AG09309 (cell line): ENCODE measurements at regions not wholly inside any gene's neighbourhood (a gene's known extent, or its start where the extent isn't known, plus 50 kb on each side); places are given as distances from the start of the nearest gene placed in this dataset.

ENCODE experiments used
- DNase-seq: peaks from one replicate; pipeline ENCODE4 v3.0.0-alpha.2; 2010; ENCODE audit warnings: low read depth
- H3K4me3 ChIP-seq: 2 replicates; pipeline ENCODE4 v1.5.1; 2011; ENCODE audit warnings: mild to moderate bottlenecking, low read depth, low read length, moderate library complexity; ENCODE audit not compliant: control insufficient read depth
- TF ChIP-seq, protein P1 (sequence below): IDR thresholded peaks from 2 replicates; pipeline ENCODE4 v1.5.1; 2011; ENCODE audit warnings: mild to moderate bottlenecking, low read depth, low read length, inconsistent platforms; ENCODE audit not compliant: insufficient read depth, control insufficient read depth; ENCODE audit errors: missing control alignments

DNA sequence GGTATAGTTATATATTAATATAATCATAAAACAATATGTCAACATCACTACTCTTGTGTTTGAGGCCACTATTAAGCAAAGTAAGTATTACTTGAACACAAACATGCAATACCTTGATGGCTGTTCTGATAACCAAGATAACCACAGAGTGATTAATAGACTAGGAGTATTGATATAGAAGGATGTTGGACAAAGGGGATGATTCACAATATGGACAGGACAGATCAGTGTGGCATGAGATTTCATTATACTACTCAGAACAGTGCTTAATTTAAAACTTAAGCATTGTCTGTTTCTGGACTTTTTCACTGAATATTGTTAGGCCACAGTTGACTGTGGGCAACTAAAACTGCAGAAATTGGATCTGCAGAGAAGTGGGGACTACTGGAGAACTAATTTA is 384.2 kb downstream of the SLITRK1 start:
- H3K4me3 ChIP-seq: no peak overlapping the region
- TF ChIP-seq, protein P1, sequence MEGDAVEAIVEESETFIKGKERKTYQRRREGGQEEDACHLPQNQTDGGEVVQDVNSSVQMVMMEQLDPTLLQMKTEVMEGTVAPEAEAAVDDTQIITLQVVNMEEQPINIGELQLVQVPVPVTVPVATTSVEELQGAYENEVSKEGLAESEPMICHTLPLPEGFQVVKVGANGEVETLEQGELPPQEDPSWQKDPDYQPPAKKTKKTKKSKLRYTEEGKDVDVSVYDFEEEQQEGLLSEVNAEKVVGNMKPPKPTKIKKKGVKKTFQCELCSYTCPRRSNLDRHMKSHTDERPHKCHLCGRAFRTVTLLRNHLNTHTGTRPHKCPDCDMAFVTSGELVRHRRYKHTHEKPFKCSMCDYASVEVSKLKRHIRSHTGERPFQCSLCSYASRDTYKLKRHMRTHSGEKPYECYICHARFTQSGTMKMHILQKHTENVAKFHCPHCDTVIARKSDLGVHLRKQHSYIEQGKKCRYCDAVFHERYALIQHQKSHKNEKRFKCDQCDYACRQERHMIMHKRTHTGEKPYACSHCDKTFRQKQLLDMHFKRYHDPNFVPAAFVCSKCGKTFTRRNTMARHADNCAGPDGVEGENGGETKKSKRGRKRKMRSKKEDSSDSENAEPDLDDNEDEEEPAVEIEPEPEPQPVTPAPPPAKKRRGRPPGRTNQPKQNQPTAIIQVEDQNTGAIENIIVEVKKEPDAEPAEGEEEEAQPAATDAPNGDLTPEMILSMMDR: no peak
- DNase-seq: no peak

DNA sequence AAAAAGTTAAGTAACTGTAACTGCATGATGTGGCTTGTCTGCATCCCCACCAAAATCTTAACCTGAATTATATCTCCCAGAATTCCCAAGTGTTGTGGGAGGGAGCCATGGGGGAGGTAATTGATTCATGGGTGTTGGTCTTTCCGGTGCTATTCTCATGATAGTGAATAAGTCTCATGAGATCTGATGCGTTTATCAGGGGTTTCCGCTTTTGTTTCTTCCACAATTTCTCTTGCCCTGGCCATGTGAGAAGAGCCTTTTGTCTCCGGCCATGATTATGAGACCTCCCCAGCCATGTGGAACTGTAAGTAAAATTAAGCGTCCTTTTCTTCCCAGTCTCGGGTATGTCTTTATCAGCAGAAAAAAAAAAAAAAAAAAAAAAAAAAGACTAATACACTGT is 385.8 kb downstream of the SLITRK1 start:
- H3K4me3 ChIP-seq: no peak overlapping the region
- DNase-seq: no peak
- TF ChIP-seq, protein P1: no peak

DNA sequence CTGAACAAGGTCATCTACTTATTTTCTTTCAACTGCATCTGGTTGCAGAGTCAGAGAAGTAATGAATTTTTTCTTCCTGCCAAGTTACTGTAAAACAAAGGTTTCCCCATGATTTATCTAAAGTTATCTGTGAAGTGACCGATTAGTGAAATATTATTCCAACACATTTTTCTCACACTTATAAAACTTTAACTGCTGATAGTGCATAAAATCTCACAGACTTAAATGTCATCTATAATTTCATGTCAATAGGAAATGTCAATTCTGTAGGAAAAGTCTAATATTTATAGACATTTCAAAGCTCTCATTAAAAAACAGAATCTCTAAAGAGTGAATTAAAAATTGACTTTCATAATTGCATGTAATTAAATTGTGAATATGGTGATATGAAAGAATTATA is 397.2 kb downstream of the SLITRK1 start:
- DNase-seq: no peak
- TF ChIP-seq, protein P1: no peak
- H3K4me3 ChIP-seq: no peak overlapping the region

DNA sequence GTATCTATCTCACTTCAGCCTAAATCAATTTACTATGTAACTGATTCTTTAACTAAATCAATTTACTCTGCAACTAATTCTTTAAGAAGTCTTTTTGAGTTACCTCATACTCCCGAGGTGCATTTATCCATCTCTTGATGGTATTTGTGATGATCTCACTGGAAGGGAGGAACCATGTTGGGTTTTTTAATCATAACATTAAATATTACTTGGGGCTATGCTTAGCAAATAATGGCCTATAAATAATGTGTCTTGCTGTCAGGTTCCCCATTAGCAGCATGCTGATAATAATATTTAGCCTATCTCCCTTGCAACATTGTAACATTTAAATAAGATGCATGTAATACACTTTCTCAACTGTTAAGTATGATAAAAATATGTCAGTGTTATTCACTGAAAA is 411.3 kb downstream of the SLITRK1 start:
- TF ChIP-seq, protein P1: no peak
- DNase-seq: no peak
- H3K4me3 ChIP-seq: no peak overlapping the region

DNA sequence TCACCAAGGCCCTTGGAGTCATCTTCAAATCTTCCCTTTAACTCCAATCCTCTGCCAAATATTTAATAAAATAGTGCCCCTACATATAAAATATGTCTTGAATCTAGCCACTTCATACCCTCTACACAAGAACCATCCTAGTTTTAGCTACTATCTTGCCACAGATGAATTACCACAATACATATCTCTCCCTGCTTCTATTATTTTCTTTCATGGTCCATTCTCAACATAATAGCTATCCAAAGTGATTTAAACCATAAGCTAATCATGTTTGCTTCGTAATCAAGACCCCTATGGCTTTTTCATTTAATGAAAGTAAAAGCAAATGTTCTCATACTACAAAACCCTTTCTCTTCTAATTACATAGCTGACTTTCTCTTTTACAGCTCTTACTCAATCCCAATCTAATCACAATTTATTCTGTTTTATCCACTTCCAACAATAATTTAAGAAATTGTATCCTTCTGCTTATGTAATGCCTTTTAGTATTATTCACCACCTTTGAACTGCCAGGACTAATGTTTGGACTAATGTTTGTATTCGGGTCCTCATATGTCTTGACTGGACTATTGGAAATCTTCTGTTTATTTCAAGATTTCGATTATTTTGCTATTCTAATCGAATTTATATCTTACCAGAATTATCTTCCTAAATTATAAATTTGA is 412.0 kb downstream of the SLITRK1 start:
- DNase-seq: no peak
- no peak overlapping the region for H3K4me3 ChIP-seq
- TF ChIP-seq, protein P1: no peak

DNA sequence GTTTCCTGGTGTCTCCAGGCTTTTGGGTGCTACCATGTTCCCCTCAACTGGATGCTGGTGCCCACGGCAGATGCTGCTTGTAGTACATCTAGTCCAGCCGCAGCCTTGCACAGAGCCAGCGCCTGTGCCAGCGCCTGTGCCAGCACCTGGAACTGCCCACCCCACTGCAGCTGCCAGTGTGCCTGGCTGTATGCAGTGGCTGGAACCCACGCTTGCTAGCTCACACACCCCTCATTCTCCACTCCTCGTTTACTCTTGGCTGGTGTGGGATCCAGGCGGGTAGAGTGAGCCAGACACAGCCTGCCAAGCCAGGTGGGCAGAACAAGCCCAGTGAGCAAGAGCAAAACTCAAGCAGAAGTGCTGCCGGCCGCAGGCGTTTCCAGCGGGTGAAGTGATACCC is 428.6 kb downstream of the SLITRK1 start:
- TF ChIP-seq, protein P1: no peak

DNA sequence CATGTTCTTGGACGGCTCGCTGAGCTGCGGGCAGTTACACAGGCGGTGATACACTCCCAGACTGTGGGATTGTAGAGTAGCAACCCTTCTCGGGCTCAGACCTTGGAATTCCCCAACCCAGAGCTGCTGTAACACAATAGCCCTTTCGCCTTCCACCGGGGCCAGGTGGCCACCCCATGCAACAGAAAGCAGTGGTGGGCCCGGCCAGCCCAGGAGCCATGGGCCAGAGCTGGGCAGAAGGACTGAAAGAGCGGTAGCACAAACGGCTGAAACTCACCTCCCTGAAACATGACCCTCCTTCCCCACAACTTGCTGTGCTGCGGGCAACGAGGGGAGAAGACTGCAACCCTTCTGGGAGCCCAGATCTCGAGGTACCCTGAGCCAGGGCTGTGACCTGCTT is 429.0 kb downstream of the SLITRK1 start:
- no peak overlapping the region for H3K4me3 ChIP-seq
- TF ChIP-seq, protein P1: no peak
- no peak for DNase-seq

More for the DNA sequence above, 428.6 kb downstream of the SLITRK1 start:
- no peak overlapping the region for H3K4me3 ChIP-seq
- no peak for DNase-seq
